KMS-11 (cell line): ENCODE measurements at regions not wholly inside any gene's neighbourhood (a gene's known extent, or its start where the extent isn't known, plus 50 kb on each side); places are given as distances from the start of the nearest gene placed in this dataset.

ENCODE experiments used
- H2AFZ ChIP-seq: fragments of 200-600 bp; sonication (generic); 2 replicates; pipeline ENCODE4 v1.6.1; 2016; ENCODE audit warnings: antibody characterized with exemption, mixed run types, low read depth
- H3K27ac ChIP-seq: fragments of 200-600 bp; sonication (generic); 2 replicates; pipeline ENCODE4 v1.6.1; 2016; ENCODE audit warnings: mild to moderate bottlenecking, mixed run types
- H3K27me3 ChIP-seq: fragments of 200-600 bp; sonication (generic); 2 replicates; pipeline ENCODE4 v1.6.1; 2017; ENCODE audit warnings: mild to moderate bottlenecking, low read depth, mixed run types, moderate library complexity; ENCODE audit not compliant: insufficient read depth
- H3K36me3 ChIP-seq: fragments of 200-600 bp; sonication (generic); 2 replicates; pipeline ENCODE4 v1.6.1; 2017; ENCODE audit warnings: mild to moderate bottlenecking, mixed run types; ENCODE audit not compliant: insufficient read depth
- H3K4me1 ChIP-seq: fragments of 200-600 bp; sonication (generic); 2 replicates; pipeline ENCODE4 v1.6.1; 2016; ENCODE audit warnings: mild to moderate bottlenecking, low read depth, mixed run types; ENCODE audit not compliant: poor library complexity, severe bottlenecking
- H3K4me2 ChIP-seq: fragments of 200-600 bp; sonication (generic); 2 replicates; pipeline ENCODE4 v1.7.0; 2016; ENCODE audit warnings: mild to moderate bottlenecking, mixed run types
- H3K4me3 ChIP-seq: fragments of 200-600 bp; sonication (generic); IDR thresholded peaks from 2 replicates; pipeline ENCODE4 v1.6.1; 2017; ENCODE audit warnings: low read depth, low read length, mixed read lengths; ENCODE audit not compliant: insufficient read depth
- H3K79me2 ChIP-seq: fragments of 200-600 bp; sonication (generic); 2 replicates; pipeline ENCODE4 v1.6.1; 2016; ENCODE audit warnings: low read depth, mixed run types; ENCODE audit not compliant: insufficient read depth
- H3K9ac ChIP-seq: fragments of 200-600 bp; sonication (generic); 2 replicates; pipeline ENCODE4 v1.6.1; 2016; ENCODE audit warnings: mild to moderate bottlenecking, mixed run types
- H4K20me1 ChIP-seq: fragments of 200-600 bp; sonication (generic); 2 replicates; pipeline ENCODE4 v1.6.1; 2016; ENCODE audit warnings: mild to moderate bottlenecking, mixed run types; ENCODE audit not compliant: insufficient read depth
- TF ChIP-seq, protein P1 (sequence below): fragments of 200-600 bp; sonication (generic); conservative IDR thresholded peaks from 2 replicates; pipeline ENCODE4 v1.6.1; 2017; ENCODE audit warnings: low read depth, mild to moderate bottlenecking, antibody characterized with exemption, low read length, moderate library complexity, mixed read lengths

DNA sequence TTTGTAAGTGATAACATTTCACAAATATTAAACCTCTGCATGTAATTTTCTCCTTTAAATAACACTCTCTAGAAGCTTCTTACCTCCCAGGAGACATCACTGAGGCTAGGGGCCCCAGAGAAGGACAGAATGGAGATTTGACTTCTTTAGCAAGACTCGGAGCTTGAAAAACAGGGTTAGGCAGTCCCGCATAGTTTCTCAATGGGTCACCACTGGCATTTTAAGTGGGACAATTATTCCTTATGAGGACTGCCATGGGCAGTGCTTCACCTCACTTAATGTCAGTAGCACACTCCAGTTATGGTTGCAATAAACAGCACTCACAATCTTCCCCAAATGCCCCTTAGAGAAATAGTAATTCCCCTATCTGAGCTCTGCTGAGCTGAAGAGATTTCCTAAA is 66.7 kb upstream of the NOCT start:
- Histone ChIP-seq H3K27me3 (no peaks in the 10 kb centered on the region), H3K79me2 (no peaks in the 10 kb centered on the region), H3K27ac (no peak overlapping the region), H3K4me3 (no peak overlapping the region), H3K4me1 (no peaks in the 10 kb centered on the region), H4K20me1 (no peaks in the 10 kb centered on the region), H3K36me3 (no peaks in the 10 kb centered on the region), H3K4me2 (no peak overlapping the region), H3K9ac (no peak overlapping the region), H2AFZ (no peak overlapping the region)
- TF ChIP-seq, protein P1, sequence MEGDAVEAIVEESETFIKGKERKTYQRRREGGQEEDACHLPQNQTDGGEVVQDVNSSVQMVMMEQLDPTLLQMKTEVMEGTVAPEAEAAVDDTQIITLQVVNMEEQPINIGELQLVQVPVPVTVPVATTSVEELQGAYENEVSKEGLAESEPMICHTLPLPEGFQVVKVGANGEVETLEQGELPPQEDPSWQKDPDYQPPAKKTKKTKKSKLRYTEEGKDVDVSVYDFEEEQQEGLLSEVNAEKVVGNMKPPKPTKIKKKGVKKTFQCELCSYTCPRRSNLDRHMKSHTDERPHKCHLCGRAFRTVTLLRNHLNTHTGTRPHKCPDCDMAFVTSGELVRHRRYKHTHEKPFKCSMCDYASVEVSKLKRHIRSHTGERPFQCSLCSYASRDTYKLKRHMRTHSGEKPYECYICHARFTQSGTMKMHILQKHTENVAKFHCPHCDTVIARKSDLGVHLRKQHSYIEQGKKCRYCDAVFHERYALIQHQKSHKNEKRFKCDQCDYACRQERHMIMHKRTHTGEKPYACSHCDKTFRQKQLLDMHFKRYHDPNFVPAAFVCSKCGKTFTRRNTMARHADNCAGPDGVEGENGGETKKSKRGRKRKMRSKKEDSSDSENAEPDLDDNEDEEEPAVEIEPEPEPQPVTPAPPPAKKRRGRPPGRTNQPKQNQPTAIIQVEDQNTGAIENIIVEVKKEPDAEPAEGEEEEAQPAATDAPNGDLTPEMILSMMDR: no peak

DNA sequence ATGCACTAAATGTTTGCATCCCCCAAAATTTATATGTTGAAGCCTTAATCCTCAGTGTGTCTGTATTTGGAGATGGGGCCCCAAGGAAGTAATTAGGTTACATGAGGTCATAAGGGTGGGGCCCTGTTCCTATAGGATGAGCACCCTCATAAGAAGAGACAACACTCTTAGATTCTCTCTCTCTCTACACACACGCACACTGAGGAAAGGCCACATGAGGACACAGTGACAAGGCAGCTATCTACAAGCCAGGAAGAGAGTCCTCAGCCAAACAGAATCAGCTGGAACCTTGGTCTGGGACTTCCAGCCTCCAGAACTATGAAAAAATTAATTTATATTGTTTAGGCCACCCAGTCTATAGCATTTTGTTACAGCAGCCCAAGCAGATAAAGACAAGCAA is 69.3 kb upstream of the NOCT start:
- no peak overlapping the region for H3K9ac ChIP-seq
- no peaks in the 10 kb centered on the region for H3K36me3 ChIP-seq
- H3K27me3 ChIP-seq: no peaks in the 10 kb centered on the region
- TF ChIP-seq, protein P1: no peak
- H3K4me2 ChIP-seq: no peak overlapping the region
- no peaks in the 10 kb centered on the region for H3K79me2 ChIP-seq
- H4K20me1 ChIP-seq: no peaks in the 10 kb centered on the region
- no peak overlapping the region for H3K4me3 ChIP-seq
- H2AFZ ChIP-seq: no peak overlapping the region
- H3K4me1 ChIP-seq: no peaks in the 10 kb centered on the region
- no peak overlapping the region for H3K27ac ChIP-seq

DNA sequence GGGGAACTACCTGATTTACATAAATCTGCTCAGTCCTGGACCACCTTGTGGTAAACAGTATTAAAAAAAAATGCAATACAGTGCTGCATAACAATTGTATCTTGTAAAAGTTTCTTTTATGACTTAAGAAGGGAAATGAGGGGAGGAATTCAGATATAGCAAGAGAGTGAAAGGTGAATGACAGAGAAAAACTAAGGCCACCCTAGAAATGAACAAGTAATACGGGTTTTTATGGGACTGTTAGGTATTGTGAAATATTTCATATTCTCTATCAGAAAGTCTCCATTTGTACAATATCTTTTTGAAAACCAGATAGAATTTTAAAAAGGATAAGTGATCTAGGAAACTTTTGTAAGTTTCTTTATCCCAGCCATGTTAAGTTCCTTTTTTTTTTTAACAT is 69.7 kb upstream of the NOCT start:
- TF ChIP-seq, protein P1: no peak
- Histone ChIP-seq H3K27ac (no peak overlapping the region), H4K20me1 (no peaks in the 10 kb centered on the region), H3K9ac (no peak overlapping the region), H3K4me2 (no peak overlapping the region), H3K36me3 (no peaks in the 10 kb centered on the region), H3K4me3 (no peak overlapping the region), H3K4me1 (no peaks in the 10 kb centered on the region), H3K27me3 (no peaks in the 10 kb centered on the region), H3K79me2 (no peaks in the 10 kb centered on the region), H2AFZ (no peak overlapping the region)

DNA sequence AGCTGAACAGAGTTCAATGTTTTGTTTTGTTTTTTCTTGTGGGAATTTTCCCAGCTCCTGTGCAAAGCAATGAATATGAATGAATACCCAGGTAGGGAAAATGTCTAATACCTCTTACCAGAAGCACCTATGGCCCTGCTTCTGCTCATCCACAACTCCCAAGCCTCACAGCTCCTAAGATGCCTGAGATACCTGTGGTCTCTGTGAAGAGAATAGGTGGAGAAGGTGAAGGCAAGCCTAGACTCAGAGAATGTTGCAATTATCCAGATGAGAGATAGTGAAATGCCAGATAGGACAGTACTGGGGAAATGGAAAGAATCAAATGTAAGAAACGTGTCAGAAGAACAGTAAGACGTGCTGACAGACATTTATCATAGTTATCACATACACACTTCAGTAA is 70.2 kb upstream of the NOCT start:
- no peak overlapping the region for H3K9ac ChIP-seq
- H3K27ac ChIP-seq: no peak overlapping the region
- no peak overlapping the region for H3K4me3 ChIP-seq
- no peak overlapping the region for H2AFZ ChIP-seq
- no peaks in the 10 kb centered on the region for H3K4me1 ChIP-seq
- H3K27me3 ChIP-seq: no peaks in the 10 kb centered on the region
- no peaks in the 10 kb centered on the region for H4K20me1 ChIP-seq
- H3K36me3 ChIP-seq: no peaks in the 10 kb centered on the region
- no peak overlapping the region for H3K4me2 ChIP-seq
- TF ChIP-seq, protein P1: no peak
- H3K79me2 ChIP-seq: no peaks in the 10 kb centered on the region

- Histone ChIP-seq H3K4me3 (no peak overlapping the region), H4K20me1 (no peaks in the 10 kb centered on the region), H3K36me3 (no peaks in the 10 kb centered on the region), H3K79me2 (no peaks in the 10 kb centered on the region), H3K27me3 (no peaks in the 10 kb centered on the region), H3K4me1 (no peaks in the 10 kb centered on the region), H2AFZ (no peak overlapping the region), H3K4me2 (no peak overlapping the region), H3K27ac (no peak overlapping the region), H3K9ac (no peak overlapping the region)
- TF ChIP-seq, protein P1: no peak
Measured at GRCh38 chr4:138943893-138944292, 71.7 kb upstream of the NOCT start.
